ENCODE measurements at regions not wholly inside any gene's neighbourhood (a gene's known extent, or its start where the extent isn't known, plus 50 kb on each side); places are given as distances from the start of the nearest gene placed in this dataset.

- Mint-ChIP-seq H3K27ac (no peak overlapping the region), H3K27me3 (ENCODE audit: low read depth) (no peaks in the 10 kb centered on the region; the same call in none of the 2 replicates), H3K36me3 (ENCODE audit: insufficient read depth in 1 of 3, low read depth in 3 of 3) (peaks cover 0 to 5% (median under 1%) of the 10 kb centered on the region in 3 experiments; a peak in 3 of 7 replicates), H3K4me3 (no peak overlapping the region), H3K4me1 (peaks cover 5 to 10% of the 10 kb centered on the region in 2 experiments; a peak in 3 of 4 replicates), H3K9me3 (peaks cover 3 to 4% of the 10 kb centered on the region in 2 experiments)
- no peaks in the 10 kb centered on the region for H3K9me3 ChIP-seq (ENCODE audit: control insufficient read depth, low read depth, low read length)
- no peak overlapping the region for H3K9ac ChIP-seq (ENCODE audit: extremely low read depth, insufficient read length, low read length)
- H3T11ph ChIP-seq (ENCODE audit: low read length), result no peak overlapping the region
- no peak overlapping the region for H2BK120ac ChIP-seq (ENCODE audit: low read depth, low read length, poor library complexity, severe bottlenecking)
- no peak overlapping the region for H3K4ac ChIP-seq (ENCODE audit: low read depth, low read length)
- H3K23me2 ChIP-seq (ENCODE audit: insufficient read length, low read depth, low read length, poor library complexity, severe bottlenecking), result no peaks in the 10 kb centered on the region
- H3K4me1 ChIP-seq (ENCODE audit: insufficient read depth, low read length), result peaks cover 2% of the 10 kb centered on the region; the same call in 1 of the 2 replicates
- H3K4me2 ChIP-seq (ENCODE audit: insufficient read depth, insufficient read length, low read length), result no peak overlapping the region
- H4K8ac ChIP-seq (replicated peaks; ENCODE audit: insufficient read length, low read depth, low read length), result no peak overlapping the region
- H4K5ac ChIP-seq (ENCODE audit: insufficient read length, low read depth, low read length), result no peak overlapping the region
- no peaks in the 10 kb centered on the region for H3K27me3 ChIP-seq (ENCODE audit: insufficient read depth, low read length)
- no peak overlapping the region for H2AK5ac ChIP-seq (ENCODE audit: insufficient read length, low read length)
- peak; percentile 41 for DNase-seq
- H4K91ac ChIP-seq (ENCODE audit: insufficient read length, low read depth, low read length), result no peak overlapping the region
- no peak overlapping the region for H3K56ac ChIP-seq (ENCODE audit: insufficient read length, low read depth, low read length)
- H2BK5ac ChIP-seq (ENCODE audit: insufficient read length, low read length), result no peak overlapping the region
- no peak overlapping the region for H2AFZ ChIP-seq (ENCODE audit: low read length)
- no peak overlapping the region for H3K27ac ChIP-seq (ENCODE audit: insufficient read length, low read depth, low read length)
- H3K23ac ChIP-seq (ENCODE audit: insufficient read length, low read depth, low read length), result no peak overlapping the region
- no peaks in the 10 kb centered on the region for H3K79me2 ChIP-seq (ENCODE audit: insufficient read depth, low read length)
- no peak for TF ChIP-seq CTCF (conservative IDR thresholded peaks at IDR 0.05)
- no peak overlapping the region for H2BK15ac ChIP-seq (ENCODE audit: low read depth, low read length)
- H2BK20ac ChIP-seq (ENCODE audit: low read depth, low read length, poor library complexity, severe bottlenecking), result no peak overlapping the region
- H3K18ac ChIP-seq (ENCODE audit: insufficient read length, low read depth, low read length), result no peak overlapping the region
- no peaks in the 10 kb centered on the region for H3K79me1 ChIP-seq (ENCODE audit: insufficient read depth, low read depth, low read length, poor library complexity, severe bottlenecking)
- H2BK12ac ChIP-seq (ENCODE audit: insufficient read length, low read depth, low read length), result no peak overlapping the region
- no CpG with 5 or more reads among the region's 27 CpGs for WGBS (ENCODE audit: extremely low coverage, insufficient read length, low lambda C conversion rate)
- no peak overlapping the region for H3K14ac ChIP-seq (ENCODE audit: insufficient read depth, low read length)
- no peaks in the 10 kb centered on the region for H4K20me1 ChIP-seq (ENCODE audit: control insufficient read depth, insufficient read depth, insufficient read length)
Observed at GRCh38 chr11:69382131-69383128, 88.5 kb downstream of the MYEOV start.

Data from H9 (cell line).